ENCODE measurements at regions not wholly inside any gene's neighbourhood (a gene's known extent, or its start where the extent isn't known, plus 50 kb on each side); places are given as distances from the start of the nearest gene placed in this dataset. TPM values are rescaled to one million over a fixed set of nuclear protein-coding genes. Genes with fewer than 3 reads are reported as not detected.

DNA sequence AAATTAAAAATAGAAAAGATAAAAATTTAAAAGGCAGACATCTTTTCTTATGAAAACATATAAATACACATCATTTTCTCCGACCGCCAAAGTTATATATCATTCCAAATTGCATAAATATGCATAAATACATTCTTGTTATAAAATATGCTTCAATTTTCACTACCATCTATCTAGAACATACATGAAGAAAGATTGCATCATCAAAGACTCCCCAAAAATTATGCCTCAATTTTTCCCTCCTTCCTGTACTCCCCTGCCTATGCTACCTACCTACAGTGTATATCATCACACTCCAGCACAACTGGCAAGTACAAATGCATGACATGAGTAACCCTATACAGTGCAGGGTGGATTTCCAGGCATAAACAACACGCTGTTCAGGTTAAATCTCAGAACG, 49.9 kb upstream of the TENT5A start:
- Mint-ChIP-seq H3K36me3 (no peaks in the 10 kb centered on the region), H3K27me3 (ENCODE audit: insufficient read depth, low read depth) (no peaks in the 10 kb centered on the region), H3K4me3 (no peak overlapping the region), H3K9me3 (no peaks in the 10 kb centered on the region), H3K27ac (no peak overlapping the region), H3K4me1 (no peaks in the 10 kb centered on the region)
- Histone ChIP-seq H2AFZ (replicated peaks) (no peak overlapping the region), H3K4me1 (peaks cover 13% of the 10 kb centered on the region), H3F3A (ENCODE audit: low read depth) (no peaks in the 10 kb centered on the region), H3K36me3 (no peaks in the 10 kb centered on the region), H3K4me2 (no peak overlapping the region), H4K20me1 (ENCODE audit: low read depth) (no peaks in the 10 kb centered on the region), H3K27ac (no peak overlapping the region), H3K27me3 (no peaks in the 10 kb centered on the region), H3K9me3 (ENCODE audit: low read depth) (no peaks in the 10 kb centered on the region), H3K79me2 (ENCODE audit: low read depth) (no peaks in the 10 kb centered on the region), H3K9ac (no peak overlapping the region), H3K4me3 (no peak overlapping the region)
- TF ChIP-seq EZH2phosphoT487 (IDR thresholded peaks at IDR 0.05) (no peak), EZH2 (IDR thresholded peaks at IDR 0.05) (no peak)
- TF ChIP-seq, protein P1, sequence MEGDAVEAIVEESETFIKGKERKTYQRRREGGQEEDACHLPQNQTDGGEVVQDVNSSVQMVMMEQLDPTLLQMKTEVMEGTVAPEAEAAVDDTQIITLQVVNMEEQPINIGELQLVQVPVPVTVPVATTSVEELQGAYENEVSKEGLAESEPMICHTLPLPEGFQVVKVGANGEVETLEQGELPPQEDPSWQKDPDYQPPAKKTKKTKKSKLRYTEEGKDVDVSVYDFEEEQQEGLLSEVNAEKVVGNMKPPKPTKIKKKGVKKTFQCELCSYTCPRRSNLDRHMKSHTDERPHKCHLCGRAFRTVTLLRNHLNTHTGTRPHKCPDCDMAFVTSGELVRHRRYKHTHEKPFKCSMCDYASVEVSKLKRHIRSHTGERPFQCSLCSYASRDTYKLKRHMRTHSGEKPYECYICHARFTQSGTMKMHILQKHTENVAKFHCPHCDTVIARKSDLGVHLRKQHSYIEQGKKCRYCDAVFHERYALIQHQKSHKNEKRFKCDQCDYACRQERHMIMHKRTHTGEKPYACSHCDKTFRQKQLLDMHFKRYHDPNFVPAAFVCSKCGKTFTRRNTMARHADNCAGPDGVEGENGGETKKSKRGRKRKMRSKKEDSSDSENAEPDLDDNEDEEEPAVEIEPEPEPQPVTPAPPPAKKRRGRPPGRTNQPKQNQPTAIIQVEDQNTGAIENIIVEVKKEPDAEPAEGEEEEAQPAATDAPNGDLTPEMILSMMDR (IDR thresholded peaks at IDR 0.05): no peak
- DNase-seq (ENCODE audit: low spot score): no peak

Small RNA genes lying in the stretch of these regions (small RNA-seq; reads per million reads assigned to genes)
- gene AL360157.1: not detected

Measured in neural progenitor cell (in vitro differentiated cells).